ENCODE measurements at regions not wholly inside any gene's neighbourhood (a gene's known extent, or its start where the extent isn't known, plus 50 kb on each side); places are given as distances from the start of the nearest gene placed in this dataset.

DNA sequence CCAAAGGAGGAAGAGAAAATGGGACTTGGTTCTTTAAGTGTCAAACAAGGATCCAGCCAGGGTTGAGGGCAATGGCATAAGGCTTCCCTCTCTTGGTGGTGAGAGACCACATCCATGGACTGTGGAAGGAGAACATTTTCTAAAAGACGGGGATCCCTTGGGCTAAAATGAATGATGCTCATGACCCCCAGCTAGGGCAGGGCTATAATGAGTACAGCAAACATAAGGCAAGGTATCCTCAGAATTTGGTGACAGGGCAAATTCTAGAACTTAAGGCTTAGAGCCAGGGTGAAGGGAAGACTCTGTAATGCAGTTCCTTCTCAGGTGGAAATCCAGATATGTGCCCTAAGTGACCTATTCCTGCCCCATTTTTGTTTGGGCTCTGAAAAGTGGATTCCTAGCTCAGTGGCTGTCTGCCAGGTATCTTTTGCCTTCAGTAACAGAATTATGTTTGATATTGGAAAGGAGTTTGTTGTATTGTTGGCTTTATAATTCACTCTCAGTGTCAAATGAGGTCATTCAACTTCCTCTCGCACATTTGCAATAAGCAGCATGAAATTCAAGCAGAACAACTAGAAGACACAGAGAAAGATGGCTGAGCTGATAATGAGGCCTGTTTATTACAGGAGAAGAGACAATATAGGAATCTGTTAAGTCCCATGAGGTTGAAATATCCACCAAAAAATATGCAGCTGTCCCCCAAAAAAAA lies 76.8 kb downstream of the DAD1 start:
- TF ChIP-seq CTCF (IDR thresholded peaks at IDR 0.05) (no peak), EZH2 (IDR thresholded peaks at IDR 0.05; ENCODE audit: borderline replicate concordance, insufficient read depth, low read depth, low read length, poor library complexity, severe bottlenecking) (no peak)
